ENCODE measurements at regions not wholly inside any gene's neighbourhood (a gene's known extent, or its start where the extent isn't known, plus 50 kb on each side); places are given as distances from the start of the nearest gene placed in this dataset.
"Not testable (repeated sequence)": the region's sequence is repeated elsewhere in the genome, so short reads cannot be mapped to it uniquely, and the experiment has no call there.

- not testable (repeated sequence) for H3K27ac ChIP-seq (ENCODE audit: low read depth, low read length); H2AFZ ChIP-seq (ENCODE audit: insufficient read depth, low read length, poor library complexity); H3K36me3 ChIP-seq (ENCODE audit: control insufficient read depth in 1 of 2, insufficient read depth in 2 of 2, low read length in 2 of 2); H3K4me3 ChIP-seq (ENCODE audit: low read depth, low read length); H2BK120ac ChIP-seq (ENCODE audit: insufficient read depth, low read length, poor library complexity); H4K91ac ChIP-seq (ENCODE audit: low read depth, low read length); H3K4me2 ChIP-seq (ENCODE audit: low read length); H3K4ac ChIP-seq (ENCODE audit: low read depth, low read length); H3K27me3 ChIP-seq (ENCODE audit: insufficient read depth, low read length); H3K9ac ChIP-seq (ENCODE audit: low read length); H2BK5ac ChIP-seq (ENCODE audit: low read depth, low read length, poor library complexity); H3K14ac ChIP-seq (ENCODE audit: low read length); H4K12ac ChIP-seq (ENCODE audit: low read depth, low read length); H3K4me1 ChIP-seq (ENCODE audit: control insufficient read depth in 1 of 2, insufficient read depth in 2 of 2, low read length in 2 of 2); H3K79me2 ChIP-seq (ENCODE audit: control insufficient read depth, insufficient read depth, low read length, poor library complexity); H3K9me3 ChIP-seq (ENCODE audit: insufficient read depth, low read depth, low read length); H3K18ac ChIP-seq (ENCODE audit: low read length); H3K23ac ChIP-seq (ENCODE audit: low read length); H3K79me1 ChIP-seq (ENCODE audit: low read length); H4K8ac ChIP-seq (ENCODE audit: low read depth, low read length); H2AK5ac ChIP-seq (ENCODE audit: low read length); H2BK12ac ChIP-seq (ENCODE audit: low read length)
- peak; percentile 0 to 10 for DNase-seq
Observed at GRCh38 chr9:66736686-66737085, 163.8 kb upstream of the ZNF658 start.

- H2AFZ ChIP-seq (ENCODE audit: insufficient read depth, low read length, poor library complexity); H4K12ac ChIP-seq (ENCODE audit: low read depth, low read length); H4K8ac ChIP-seq (ENCODE audit: low read depth, low read length); H3K27ac ChIP-seq (ENCODE audit: low read depth, low read length); H3K23ac ChIP-seq (ENCODE audit: low read length); H4K91ac ChIP-seq (ENCODE audit: low read depth, low read length); H3K79me1 ChIP-seq (ENCODE audit: low read length); H3K4me3 ChIP-seq (ENCODE audit: low read depth, low read length); H3K18ac ChIP-seq (ENCODE audit: low read length); DNase-seq; H2BK5ac ChIP-seq (ENCODE audit: low read depth, low read length, poor library complexity); H3K27me3 ChIP-seq (ENCODE audit: insufficient read depth, low read length); H3K36me3 ChIP-seq (ENCODE audit: control insufficient read depth in 1 of 2, insufficient read depth in 2 of 2, low read length in 2 of 2); H3K4me1 ChIP-seq (ENCODE audit: control insufficient read depth in 1 of 2, insufficient read depth in 2 of 2, low read length in 2 of 2); H3K9me3 ChIP-seq (ENCODE audit: insufficient read depth, low read depth, low read length); H3K4me2 ChIP-seq (ENCODE audit: low read length); H3K9ac ChIP-seq (ENCODE audit: low read length); H2BK120ac ChIP-seq (ENCODE audit: insufficient read depth, low read length, poor library complexity); H3K14ac ChIP-seq (ENCODE audit: low read length); H3K4ac ChIP-seq (ENCODE audit: low read depth, low read length); H2BK12ac ChIP-seq (ENCODE audit: low read length); H2AK5ac ChIP-seq (ENCODE audit: low read length); H3K79me2 ChIP-seq (ENCODE audit: control insufficient read depth, insufficient read depth, low read length, poor library complexity): not testable (repeated sequence)
- WGBS (ENCODE audit: extremely low coverage, insufficient coverage, insufficient read length) = no CpG with 5 or more reads among the region's 1 CpG
Observed at GRCh38 chr9:66738418-66738817, 162.1 kb upstream of the ZNF658 start.

GRCh38 chr9:66740136-66740535, 160.4 kb upstream of the ZNF658 start:
- not testable (repeated sequence) for H3K18ac ChIP-seq (ENCODE audit: low read length); H3K9ac ChIP-seq (ENCODE audit: low read length); H3K4me3 ChIP-seq (ENCODE audit: low read depth, low read length); DNase-seq; H3K79me2 ChIP-seq (ENCODE audit: control insufficient read depth, insufficient read depth, low read length, poor library complexity); H2AK5ac ChIP-seq (ENCODE audit: low read length); H4K8ac ChIP-seq (ENCODE audit: low read depth, low read length); H4K91ac ChIP-seq (ENCODE audit: low read depth, low read length); H2BK120ac ChIP-seq (ENCODE audit: insufficient read depth, low read length, poor library complexity); H3K4me2 ChIP-seq (ENCODE audit: low read length); H2BK12ac ChIP-seq (ENCODE audit: low read length); H3K4me1 ChIP-seq (ENCODE audit: control insufficient read depth in 1 of 2, insufficient read depth in 2 of 2, low read length in 2 of 2); H3K9me3 ChIP-seq (ENCODE audit: insufficient read depth, low read depth, low read length); H2BK5ac ChIP-seq (ENCODE audit: low read depth, low read length, poor library complexity); H2AFZ ChIP-seq (ENCODE audit: insufficient read depth, low read length, poor library complexity); H4K12ac ChIP-seq (ENCODE audit: low read depth, low read length); H3K4ac ChIP-seq (ENCODE audit: low read depth, low read length); H3K36me3 ChIP-seq (ENCODE audit: control insufficient read depth in 1 of 2, insufficient read depth in 2 of 2, low read length in 2 of 2); H3K79me1 ChIP-seq (ENCODE audit: low read length); H3K27me3 ChIP-seq (ENCODE audit: insufficient read depth, low read length); H3K14ac ChIP-seq (ENCODE audit: low read length); H3K27ac ChIP-seq (ENCODE audit: low read depth, low read length); H3K23ac ChIP-seq (ENCODE audit: low read length)
- WGBS (ENCODE audit: extremely low coverage, insufficient coverage, insufficient read length) = no CpG with 5 or more reads among the region's 4 CpGs

DNA sequence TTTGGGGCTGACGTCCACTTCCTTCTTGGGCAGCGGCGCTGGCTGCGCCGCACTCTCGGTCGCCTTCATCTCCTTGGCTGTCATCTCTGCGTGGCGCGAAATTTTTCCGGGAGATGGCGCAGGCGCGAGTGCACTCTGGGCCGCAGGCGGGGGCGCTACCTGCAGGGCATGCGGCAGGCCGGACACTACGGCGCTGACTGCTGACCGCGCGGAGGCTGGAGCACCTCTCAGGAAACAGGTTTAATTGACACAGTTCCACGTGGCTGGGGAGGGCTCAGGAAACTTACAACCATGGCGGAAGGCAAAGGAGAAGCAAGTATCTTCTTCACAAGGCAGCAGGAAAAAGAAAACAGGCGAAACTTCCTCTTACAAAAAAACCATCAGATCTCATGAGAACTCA, 154.7 kb upstream of the ZNF658 start:
- peak in 1 of 2 donors; percentile 0 for DNase-seq
- H4K8ac ChIP-seq (ENCODE audit: low read depth, low read length); H2AK5ac ChIP-seq (ENCODE audit: low read length); H2AFZ ChIP-seq (ENCODE audit: insufficient read depth, low read length, poor library complexity); H2BK120ac ChIP-seq (ENCODE audit: insufficient read depth, low read length, poor library complexity); H3K79me1 ChIP-seq (ENCODE audit: low read length); H3K23ac ChIP-seq (ENCODE audit: low read length); H4K91ac ChIP-seq (ENCODE audit: low read depth, low read length); H3K27me3 ChIP-seq (ENCODE audit: insufficient read depth, low read length); H3K4me2 ChIP-seq (ENCODE audit: low read length); H3K9ac ChIP-seq (ENCODE audit: low read length); H3K27ac ChIP-seq (ENCODE audit: low read depth, low read length); H3K18ac ChIP-seq (ENCODE audit: low read length); H4K12ac ChIP-seq (ENCODE audit: low read depth, low read length); H3K36me3 ChIP-seq (ENCODE audit: control insufficient read depth in 1 of 2, insufficient read depth in 2 of 2, low read length in 2 of 2); H2BK5ac ChIP-seq (ENCODE audit: low read depth, low read length, poor library complexity); H3K9me3 ChIP-seq (ENCODE audit: insufficient read depth, low read depth, low read length); H3K4me3 ChIP-seq (ENCODE audit: low read depth, low read length); H3K14ac ChIP-seq (ENCODE audit: low read length); H3K4ac ChIP-seq (ENCODE audit: low read depth, low read length); H2BK12ac ChIP-seq (ENCODE audit: low read length); H3K4me1 ChIP-seq (ENCODE audit: control insufficient read depth in 1 of 2, insufficient read depth in 2 of 2, low read length in 2 of 2); H3K79me2 ChIP-seq (ENCODE audit: control insufficient read depth, insufficient read depth, low read length, poor library complexity): not testable (repeated sequence)
- no CpG with 5 or more reads among the region's 27 CpGs for WGBS (ENCODE audit: extremely low coverage, insufficient coverage, insufficient read length)

Measured in trophoblast cell (in vitro differentiated cells and primary cell).